HEK293 (cell line): ENCODE measurements at regions not wholly inside any gene's neighbourhood (a gene's known extent, or its start where the extent isn't known, plus 50 kb on each side); places are given as distances from the start of the nearest gene placed in this dataset.

ENCODE experiments used
- TCF7L2 ChIP-seq: IDR thresholded peaks from 2 replicates; pipeline ENCODE4 v1.6.1; 2011; ENCODE audit warnings: low read depth, mild to moderate bottlenecking, inconsistent platforms, low read length, moderate library complexity, borderline replicate concordance
- ZBTB1 ChIP-seq: fragments of 450-650 bp; formaldehyde crosslinking; IDR thresholded peaks from 2 replicates; pipeline ENCODE4 v1.5.1; 2016; ENCODE audit warnings: missing biosample characterization, missing genetic modification characterization
- ZFP3 ChIP-seq: fragments of 450-650 bp; formaldehyde crosslinking; IDR thresholded peaks from 2 replicates; pipeline ENCODE4 v1.5.1; 2016; ENCODE audit warnings: low read depth, missing biosample characterization, missing genetic modification characterization
- ZNF146 ChIP-seq: fragments of 450-650 bp; formaldehyde crosslinking; IDR thresholded peaks from 2 replicates; pipeline ENCODE4 v1.5.1; 2016; ENCODE audit warnings: missing biosample characterization, missing genetic modification characterization
- ZNF274 ChIP-seq, 2 experiments: fragments of 200-500 bp in 1 of 2; fragments of 450-650 bp in 1 of 2; sonication (Bioruptor generic) in 1 of 2; formaldehyde crosslinking in 1 of 2; IDR thresholded peaks; 2 replicates each; pipeline versions ENCODE4 v1.5.1 to v1.6.1; 2014 to 2016; ENCODE audit warnings: borderline replicate concordance in 1 of 2, inconsistent platforms in 1 of 2, low read length in 1 of 2, missing biosample characterization in 1 of 2, missing genetic modification characterization in 1 of 2
- ZNF549 ChIP-seq: fragments of 450-650 bp; IDR thresholded peaks from 2 replicates; pipeline ENCODE4 v1.5.1; 2018; ENCODE audit warnings: missing biosample characterization, missing genetic modification characterization, mild to moderate bottlenecking, inconsistent platforms, moderate library complexity
- TF ChIP-seq, protein P1 (sequence below): fragments of 450-650 bp; formaldehyde crosslinking; IDR thresholded peaks from 2 replicates; pipeline ENCODE4 v1.5.1; 2017; ENCODE audit warnings: missing biosample characterization, mild to moderate bottlenecking, missing genetic modification characterization, moderate library complexity
- TF ChIP-seq, protein P2 (sequence below): fragments of 450-650 bp; formaldehyde crosslinking; IDR thresholded peaks from 2 replicates; pipeline ENCODE4 v1.5.1; 2016; ENCODE audit warnings: missing biosample characterization, missing genetic modification characterization
- TF ChIP-seq, protein P3 (sequence below): fragments of 450-650 bp; formaldehyde crosslinking; IDR thresholded peaks from 2 replicates; pipeline ENCODE4 v1.5.1; 2016; ENCODE audit warnings: missing biosample characterization, missing genetic modification characterization
- TF ChIP-seq, protein P4 (sequence below): fragments of 450-650 bp; formaldehyde crosslinking; IDR thresholded peaks from 2 replicates; pipeline ENCODE4 v1.5.1; 2017; ENCODE audit warnings: missing biosample characterization, missing genetic modification characterization
- TF ChIP-seq, protein P5 (sequence below): fragments of 450-650 bp; formaldehyde crosslinking; IDR thresholded peaks from 2 replicates; pipeline ENCODE4; 2016; ENCODE audit warnings: missing biosample characterization, missing genetic modification characterization

DNA sequence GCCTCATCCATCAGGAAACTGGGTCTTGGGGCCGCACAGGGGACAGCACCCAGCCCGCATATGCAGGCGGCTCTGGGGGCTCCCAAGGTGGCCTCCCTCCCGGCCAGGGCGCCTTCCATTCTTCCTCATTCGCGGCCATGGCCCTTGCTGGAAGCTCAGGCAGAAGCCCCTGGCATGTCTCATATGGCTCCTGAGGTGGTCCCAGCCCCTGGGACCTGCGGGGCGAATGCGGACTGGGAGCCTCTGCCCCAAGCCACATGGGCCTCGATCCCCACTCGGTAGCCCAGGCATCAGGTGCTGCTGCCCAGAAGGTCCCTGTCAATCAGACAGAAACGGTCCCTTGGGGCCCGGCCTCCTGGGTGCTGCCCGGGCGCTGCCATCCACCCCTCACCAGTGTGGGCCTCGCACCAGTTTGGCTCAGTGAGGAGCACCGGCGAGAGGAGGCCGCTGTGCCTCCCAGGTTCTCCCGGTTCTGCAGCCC, 301.6 kb downstream of the TEX29 start:
- TF ChIP-seq, protein P1, sequence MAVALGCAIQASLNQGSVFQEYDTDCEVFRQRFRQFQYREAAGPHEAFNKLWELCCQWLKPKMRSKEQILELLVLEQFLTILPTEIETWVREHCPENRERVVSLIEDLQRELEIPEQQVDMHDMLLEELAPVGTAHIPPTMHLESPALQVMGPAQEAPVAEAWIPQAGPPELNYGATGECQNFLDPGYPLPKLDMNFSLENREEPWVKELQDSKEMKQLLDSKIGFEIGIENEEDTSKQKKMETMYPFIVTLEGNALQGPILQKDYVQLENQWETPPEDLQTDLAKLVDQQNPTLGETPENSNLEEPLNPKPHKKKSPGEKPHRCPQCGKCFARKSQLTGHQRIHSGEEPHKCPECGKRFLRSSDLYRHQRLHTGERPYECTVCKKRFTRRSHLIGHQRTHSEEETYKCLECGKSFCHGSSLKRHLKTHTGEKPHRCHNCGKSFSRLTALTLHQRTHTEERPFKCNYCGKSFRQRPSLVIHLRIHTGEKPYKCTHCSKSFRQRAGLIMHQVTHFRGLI (tag by site-specific recombination): no peak
- TF ChIP-seq, protein P2, sequence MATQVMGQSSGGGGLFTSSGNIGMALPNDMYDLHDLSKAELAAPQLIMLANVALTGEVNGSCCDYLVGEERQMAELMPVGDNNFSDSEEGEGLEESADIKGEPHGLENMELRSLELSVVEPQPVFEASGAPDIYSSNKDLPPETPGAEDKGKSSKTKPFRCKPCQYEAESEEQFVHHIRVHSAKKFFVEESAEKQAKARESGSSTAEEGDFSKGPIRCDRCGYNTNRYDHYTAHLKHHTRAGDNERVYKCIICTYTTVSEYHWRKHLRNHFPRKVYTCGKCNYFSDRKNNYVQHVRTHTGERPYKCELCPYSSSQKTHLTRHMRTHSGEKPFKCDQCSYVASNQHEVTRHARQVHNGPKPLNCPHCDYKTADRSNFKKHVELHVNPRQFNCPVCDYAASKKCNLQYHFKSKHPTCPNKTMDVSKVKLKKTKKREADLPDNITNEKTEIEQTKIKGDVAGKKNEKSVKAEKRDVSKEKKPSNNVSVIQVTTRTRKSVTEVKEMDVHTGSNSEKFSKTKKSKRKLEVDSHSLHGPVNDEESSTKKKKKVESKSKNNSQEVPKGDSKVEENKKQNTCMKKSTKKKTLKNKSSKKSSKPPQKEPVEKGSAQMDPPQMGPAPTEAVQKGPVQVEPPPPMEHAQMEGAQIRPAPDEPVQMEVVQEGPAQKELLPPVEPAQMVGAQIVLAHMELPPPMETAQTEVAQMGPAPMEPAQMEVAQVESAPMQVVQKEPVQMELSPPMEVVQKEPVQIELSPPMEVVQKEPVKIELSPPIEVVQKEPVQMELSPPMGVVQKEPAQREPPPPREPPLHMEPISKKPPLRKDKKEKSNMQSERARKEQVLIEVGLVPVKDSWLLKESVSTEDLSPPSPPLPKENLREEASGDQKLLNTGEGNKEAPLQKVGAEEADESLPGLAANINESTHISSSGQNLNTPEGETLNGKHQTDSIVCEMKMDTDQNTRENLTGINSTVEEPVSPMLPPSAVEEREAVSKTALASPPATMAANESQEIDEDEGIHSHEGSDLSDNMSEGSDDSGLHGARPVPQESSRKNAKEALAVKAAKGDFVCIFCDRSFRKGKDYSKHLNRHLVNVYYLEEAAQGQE: no peak
- TF ChIP-seq ZBTB1 (tag by site-specific recombination) (no peak), TCF7L2 (no peak), ZNF146 (no peak), ZFP3 (tag by site-specific recombination) (no peak), ZNF274 (IDR thresholded peaks at IDR 0.05; ENCODE audit: low read length) (no peak), ZNF274 (tag by site-specific recombination; IDR thresholded peaks at IDR 0.05; ENCODE audit: borderline replicate concordance) (no peak), ZNF549 (no peak)
- TF ChIP-seq, protein P3, sequence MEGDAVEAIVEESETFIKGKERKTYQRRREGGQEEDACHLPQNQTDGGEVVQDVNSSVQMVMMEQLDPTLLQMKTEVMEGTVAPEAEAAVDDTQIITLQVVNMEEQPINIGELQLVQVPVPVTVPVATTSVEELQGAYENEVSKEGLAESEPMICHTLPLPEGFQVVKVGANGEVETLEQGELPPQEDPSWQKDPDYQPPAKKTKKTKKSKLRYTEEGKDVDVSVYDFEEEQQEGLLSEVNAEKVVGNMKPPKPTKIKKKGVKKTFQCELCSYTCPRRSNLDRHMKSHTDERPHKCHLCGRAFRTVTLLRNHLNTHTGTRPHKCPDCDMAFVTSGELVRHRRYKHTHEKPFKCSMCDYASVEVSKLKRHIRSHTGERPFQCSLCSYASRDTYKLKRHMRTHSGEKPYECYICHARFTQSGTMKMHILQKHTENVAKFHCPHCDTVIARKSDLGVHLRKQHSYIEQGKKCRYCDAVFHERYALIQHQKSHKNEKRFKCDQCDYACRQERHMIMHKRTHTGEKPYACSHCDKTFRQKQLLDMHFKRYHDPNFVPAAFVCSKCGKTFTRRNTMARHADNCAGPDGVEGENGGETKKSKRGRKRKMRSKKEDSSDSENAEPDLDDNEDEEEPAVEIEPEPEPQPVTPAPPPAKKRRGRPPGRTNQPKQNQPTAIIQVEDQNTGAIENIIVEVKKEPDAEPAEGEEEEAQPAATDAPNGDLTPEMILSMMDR (tag by site-specific recombination): no peak
- TF ChIP-seq, protein P4, sequence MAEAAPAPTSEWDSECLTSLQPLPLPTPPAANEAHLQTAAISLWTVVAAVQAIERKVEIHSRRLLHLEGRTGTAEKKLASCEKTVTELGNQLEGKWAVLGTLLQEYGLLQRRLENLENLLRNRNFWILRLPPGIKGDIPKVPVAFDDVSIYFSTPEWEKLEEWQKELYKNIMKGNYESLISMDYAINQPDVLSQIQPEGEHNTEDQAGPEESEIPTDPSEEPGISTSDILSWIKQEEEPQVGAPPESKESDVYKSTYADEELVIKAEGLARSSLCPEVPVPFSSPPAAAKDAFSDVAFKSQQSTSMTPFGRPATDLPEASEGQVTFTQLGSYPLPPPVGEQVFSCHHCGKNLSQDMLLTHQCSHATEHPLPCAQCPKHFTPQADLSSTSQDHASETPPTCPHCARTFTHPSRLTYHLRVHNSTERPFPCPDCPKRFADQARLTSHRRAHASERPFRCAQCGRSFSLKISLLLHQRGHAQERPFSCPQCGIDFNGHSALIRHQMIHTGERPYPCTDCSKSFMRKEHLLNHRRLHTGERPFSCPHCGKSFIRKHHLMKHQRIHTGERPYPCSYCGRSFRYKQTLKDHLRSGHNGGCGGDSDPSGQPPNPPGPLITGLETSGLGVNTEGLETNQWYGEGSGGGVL (tag by site-specific recombination): no peak
- TF ChIP-seq, protein P5, sequence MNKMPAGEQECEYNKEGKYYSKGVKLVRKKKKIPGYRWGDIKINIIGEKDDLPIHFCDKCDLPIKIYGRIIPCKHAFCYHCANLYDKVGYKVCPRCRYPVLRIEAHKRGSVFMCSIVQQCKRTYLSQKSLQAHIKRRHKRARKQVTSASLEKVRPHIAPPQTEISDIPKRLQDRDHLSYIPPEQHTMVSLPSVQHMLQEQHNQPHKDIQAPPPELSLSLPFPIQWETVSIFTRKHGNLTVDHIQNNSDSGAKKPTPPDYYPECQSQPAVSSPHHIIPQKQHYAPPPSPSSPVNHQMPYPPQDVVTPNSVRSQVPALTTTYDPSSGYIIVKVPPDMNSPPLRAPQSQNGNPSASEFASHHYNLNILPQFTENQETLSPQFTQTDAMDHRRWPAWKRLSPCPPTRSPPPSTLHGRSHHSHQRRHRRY (tag by site-specific recombination): no peak
